Panc1 (cell line): ENCODE measurements at regions not wholly inside any gene's neighbourhood (a gene's known extent, or its start where the extent isn't known, plus 50 kb on each side); places are given as distances from the start of the nearest gene placed in this dataset.

Experiments
- POLR2AphosphoS5 ChIP-seq: IDR thresholded peaks from 2 replicates; pipeline ENCODE4 v1.6.1; 2012; ENCODE audit warnings: mild to moderate bottlenecking, low read depth, low read length, moderate library complexity
- TCF7L2 ChIP-seq: IDR thresholded peaks from 2 replicates; pipeline ENCODE4 v1.6.1; 2011; ENCODE audit warnings: mild to moderate bottlenecking, low read depth, low read length, inconsistent platforms
- TF ChIP-seq, protein P1 (sequence below): fragments of 450-650 bp; IDR thresholded peaks from 2 replicates; pipeline ENCODE4 v1.5.1; 2017; ENCODE audit warnings: mild to moderate bottlenecking
- TF ChIP-seq, protein P2 (sequence below), 2 experiments: IDR thresholded peaks; 2 replicates each; pipeline ENCODE4 v1.6.1; 2011 to 2012; ENCODE audit warnings: low read depth in 2 of 2, control low read depth in 1 of 2, low read length in 1 of 2, mild to moderate bottlenecking in 1 of 2, moderate library complexity in 1 of 2; ENCODE audit not compliant: insufficient read depth in 1 of 2

DNA sequence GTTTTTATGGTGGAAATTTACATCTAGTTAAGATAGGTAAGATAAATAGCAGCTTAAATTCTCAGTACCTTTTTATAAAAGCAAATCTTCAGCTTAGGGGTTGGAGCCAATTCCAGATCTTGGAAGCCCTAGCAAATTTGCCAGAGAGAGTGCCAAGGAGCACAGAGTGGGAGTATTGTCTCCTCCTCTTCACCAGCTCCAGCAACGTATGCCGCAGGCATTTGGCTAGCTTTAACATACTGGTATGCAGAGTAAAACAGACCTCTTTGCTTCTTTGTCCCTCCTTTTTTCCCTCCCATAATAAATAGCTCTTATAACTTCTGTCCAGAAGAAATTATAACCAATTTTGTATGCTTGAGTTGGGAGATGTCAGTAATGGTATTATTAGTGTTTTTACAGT, 140.4 kb downstream of the DIPK2A start:
- TF ChIP-seq, protein P1, sequence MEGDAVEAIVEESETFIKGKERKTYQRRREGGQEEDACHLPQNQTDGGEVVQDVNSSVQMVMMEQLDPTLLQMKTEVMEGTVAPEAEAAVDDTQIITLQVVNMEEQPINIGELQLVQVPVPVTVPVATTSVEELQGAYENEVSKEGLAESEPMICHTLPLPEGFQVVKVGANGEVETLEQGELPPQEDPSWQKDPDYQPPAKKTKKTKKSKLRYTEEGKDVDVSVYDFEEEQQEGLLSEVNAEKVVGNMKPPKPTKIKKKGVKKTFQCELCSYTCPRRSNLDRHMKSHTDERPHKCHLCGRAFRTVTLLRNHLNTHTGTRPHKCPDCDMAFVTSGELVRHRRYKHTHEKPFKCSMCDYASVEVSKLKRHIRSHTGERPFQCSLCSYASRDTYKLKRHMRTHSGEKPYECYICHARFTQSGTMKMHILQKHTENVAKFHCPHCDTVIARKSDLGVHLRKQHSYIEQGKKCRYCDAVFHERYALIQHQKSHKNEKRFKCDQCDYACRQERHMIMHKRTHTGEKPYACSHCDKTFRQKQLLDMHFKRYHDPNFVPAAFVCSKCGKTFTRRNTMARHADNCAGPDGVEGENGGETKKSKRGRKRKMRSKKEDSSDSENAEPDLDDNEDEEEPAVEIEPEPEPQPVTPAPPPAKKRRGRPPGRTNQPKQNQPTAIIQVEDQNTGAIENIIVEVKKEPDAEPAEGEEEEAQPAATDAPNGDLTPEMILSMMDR = no peak
- TF ChIP-seq, protein P2, sequence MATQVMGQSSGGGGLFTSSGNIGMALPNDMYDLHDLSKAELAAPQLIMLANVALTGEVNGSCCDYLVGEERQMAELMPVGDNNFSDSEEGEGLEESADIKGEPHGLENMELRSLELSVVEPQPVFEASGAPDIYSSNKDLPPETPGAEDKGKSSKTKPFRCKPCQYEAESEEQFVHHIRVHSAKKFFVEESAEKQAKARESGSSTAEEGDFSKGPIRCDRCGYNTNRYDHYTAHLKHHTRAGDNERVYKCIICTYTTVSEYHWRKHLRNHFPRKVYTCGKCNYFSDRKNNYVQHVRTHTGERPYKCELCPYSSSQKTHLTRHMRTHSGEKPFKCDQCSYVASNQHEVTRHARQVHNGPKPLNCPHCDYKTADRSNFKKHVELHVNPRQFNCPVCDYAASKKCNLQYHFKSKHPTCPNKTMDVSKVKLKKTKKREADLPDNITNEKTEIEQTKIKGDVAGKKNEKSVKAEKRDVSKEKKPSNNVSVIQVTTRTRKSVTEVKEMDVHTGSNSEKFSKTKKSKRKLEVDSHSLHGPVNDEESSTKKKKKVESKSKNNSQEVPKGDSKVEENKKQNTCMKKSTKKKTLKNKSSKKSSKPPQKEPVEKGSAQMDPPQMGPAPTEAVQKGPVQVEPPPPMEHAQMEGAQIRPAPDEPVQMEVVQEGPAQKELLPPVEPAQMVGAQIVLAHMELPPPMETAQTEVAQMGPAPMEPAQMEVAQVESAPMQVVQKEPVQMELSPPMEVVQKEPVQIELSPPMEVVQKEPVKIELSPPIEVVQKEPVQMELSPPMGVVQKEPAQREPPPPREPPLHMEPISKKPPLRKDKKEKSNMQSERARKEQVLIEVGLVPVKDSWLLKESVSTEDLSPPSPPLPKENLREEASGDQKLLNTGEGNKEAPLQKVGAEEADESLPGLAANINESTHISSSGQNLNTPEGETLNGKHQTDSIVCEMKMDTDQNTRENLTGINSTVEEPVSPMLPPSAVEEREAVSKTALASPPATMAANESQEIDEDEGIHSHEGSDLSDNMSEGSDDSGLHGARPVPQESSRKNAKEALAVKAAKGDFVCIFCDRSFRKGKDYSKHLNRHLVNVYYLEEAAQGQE (IDR thresholded peaks at IDR 0.05; ENCODE audit: insufficient read depth in 1 of 2, low read depth in 2 of 2, low read length in 1 of 2) = no peak
- TF ChIP-seq POLR2AphosphoS5 = no peak
- no peak for TF ChIP-seq TCF7L2
